GM19467 (cell line): ENCODE measurements at regions not wholly inside any gene's neighbourhood (a gene's known extent, or its start where the extent isn't known, plus 50 kb on each side); places are given as distances from the start of the nearest gene placed in this dataset.

ENCODE experiments used
- ATAC-seq: cut with Tn5 transposase; IDR thresholded peaks from one replicate; pipeline ENCODE4 v1.9.1; 2021; ENCODE audit warnings: mild to moderate bottlenecking, moderate library complexity; ENCODE audit not compliant: unreplicated experiment

- no peak for ATAC-seq
Observed at GRCh38 chr9:1946526-1947283, 68.4 kb upstream of the SMARCA2 start.

GRCh38 chr9:1947438-1947837 lies 67.7 kb upstream of the SMARCA2 start:
- ATAC-seq = no peak

GRCh38 chr9:1948541-1948940 lies 66.6 kb upstream of the SMARCA2 start:
- ATAC-seq = no peak

GRCh38 chr9:1951446-1951845 lies 63.7 kb upstream of the SMARCA2 start:
- ATAC-seq = no peak

- ATAC-seq = no peak
Observed at GRCh38 chr9:1952001-1952400, 63.1 kb upstream of the SMARCA2 start.

GRCh38 chr9:1954238-1954637 lies 60.9 kb upstream of the SMARCA2 start:
- no peak for ATAC-seq

- no peak for ATAC-seq
Observed at GRCh38 chr9:1956958-1957357, 58.2 kb upstream of the SMARCA2 start.

GRCh38 chr9:1957856-1958255 lies 57.3 kb upstream of the SMARCA2 start:
- ATAC-seq = no peak

GRCh38 chr9:1959371-1959770 lies 55.8 kb upstream of the SMARCA2 start:
- no peak for ATAC-seq

- ATAC-seq = no peak
Observed at GRCh38 chr9:1960342-1961042, 54.7 kb upstream of the SMARCA2 start.

GRCh38 chr9:1962122-1962521 lies 53.0 kb upstream of the SMARCA2 start:
- ATAC-seq = no peak

GRCh38 chr9:1962588-1963106 lies 52.5 kb upstream of the SMARCA2 start:
- ATAC-seq = no peak

- no peak for ATAC-seq
Observed at GRCh38 chr9:1964093-1964492, 51.1 kb upstream of the SMARCA2 start.
